NCI-H2171 (cell line): ENCODE measurements at regions not wholly inside any gene's neighbourhood (a gene's known extent, or its start where the extent isn't known, plus 50 kb on each side); places are given as distances from the start of the nearest gene placed in this dataset.

ENCODE experiments used
- DNase-seq: peaks from one replicate; lab custom pipeline; 2025; lab: John Stamatoyannopoulos, UW

DNA sequence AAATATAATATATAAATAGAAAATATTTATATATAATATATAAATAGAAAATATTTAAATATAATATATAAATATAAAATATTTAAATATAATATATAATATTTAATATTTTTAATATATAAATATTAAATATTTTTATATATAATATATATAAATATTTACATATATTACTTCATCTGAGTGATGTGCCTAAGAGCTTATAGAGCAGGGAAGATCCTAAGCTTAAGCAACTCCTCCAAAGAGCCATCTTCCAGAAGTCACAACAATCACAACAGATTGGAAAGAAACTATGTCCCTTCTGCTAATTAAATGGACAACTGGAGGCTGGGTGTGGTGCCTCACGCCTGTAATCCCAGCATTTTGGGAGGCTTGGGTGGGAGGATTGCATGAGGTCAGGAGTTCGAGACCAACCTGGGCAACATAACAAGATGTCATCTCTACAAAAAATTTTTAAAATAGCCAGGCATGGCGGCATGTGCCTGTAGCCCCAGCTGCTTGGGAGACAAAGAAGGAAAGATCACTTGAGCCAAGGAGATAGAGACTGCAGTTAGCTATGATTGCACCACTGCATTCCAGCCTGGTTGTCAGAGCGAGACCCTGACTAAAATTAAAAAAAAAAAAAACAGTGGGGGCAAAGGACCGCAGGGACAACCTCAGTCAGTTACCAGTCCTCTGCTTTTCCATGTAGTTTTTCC lies 198.7 kb downstream of the SKIDA1 start:
- no peak for DNase-seq

DNA sequence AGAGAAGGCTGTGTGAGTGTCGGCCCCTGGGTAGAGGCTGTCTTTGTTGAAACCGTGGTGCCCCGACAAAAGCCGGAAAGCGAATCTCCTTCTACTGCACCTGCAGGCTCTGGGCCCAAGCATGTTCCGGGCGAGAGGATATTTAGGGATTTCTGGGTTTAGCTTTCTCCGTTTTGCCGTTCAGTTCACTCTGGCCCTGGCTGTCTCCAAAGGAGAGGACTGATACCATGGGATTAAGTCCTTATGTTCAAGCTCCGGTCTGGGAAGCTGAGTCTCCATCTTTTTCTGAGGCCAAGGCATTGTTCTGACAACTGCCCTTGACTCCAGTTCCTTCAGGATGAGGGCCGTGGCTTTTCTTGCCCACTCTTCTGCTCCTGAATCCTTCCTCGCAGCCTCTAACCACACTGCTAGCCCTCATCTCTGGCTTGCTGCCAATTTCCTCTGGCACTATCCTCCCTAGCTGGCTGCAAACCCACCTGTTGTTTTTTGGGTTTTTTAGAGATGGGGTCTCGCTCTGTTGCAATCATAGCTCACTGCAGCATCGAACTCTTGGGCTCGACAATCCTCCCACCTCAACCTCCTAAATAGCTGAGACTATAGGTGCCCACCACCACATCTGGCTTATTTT lies 206.8 kb downstream of the SKIDA1 start:
- DNase-seq, result no peak

DNA sequence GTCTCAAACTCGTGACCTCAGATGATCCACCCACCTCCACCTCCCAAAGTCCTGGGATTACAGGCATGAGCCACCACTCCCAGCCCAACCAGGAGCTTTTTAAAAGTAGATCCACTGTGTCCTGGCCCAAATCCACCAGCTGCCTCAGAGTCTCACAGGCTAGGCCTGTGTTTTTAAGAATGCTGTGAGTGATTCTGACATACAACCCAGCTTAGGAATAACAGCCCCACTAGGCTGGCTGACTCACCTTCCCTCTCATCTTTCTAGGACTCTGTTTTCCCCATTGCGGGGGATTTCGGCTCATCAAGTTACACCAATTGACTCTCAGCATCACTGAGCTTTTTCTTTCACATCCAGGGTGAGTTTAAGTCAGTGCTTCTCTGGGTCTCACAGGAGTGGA lies 207.6 kb downstream of the SKIDA1 start:
- no peak for DNase-seq

DNA sequence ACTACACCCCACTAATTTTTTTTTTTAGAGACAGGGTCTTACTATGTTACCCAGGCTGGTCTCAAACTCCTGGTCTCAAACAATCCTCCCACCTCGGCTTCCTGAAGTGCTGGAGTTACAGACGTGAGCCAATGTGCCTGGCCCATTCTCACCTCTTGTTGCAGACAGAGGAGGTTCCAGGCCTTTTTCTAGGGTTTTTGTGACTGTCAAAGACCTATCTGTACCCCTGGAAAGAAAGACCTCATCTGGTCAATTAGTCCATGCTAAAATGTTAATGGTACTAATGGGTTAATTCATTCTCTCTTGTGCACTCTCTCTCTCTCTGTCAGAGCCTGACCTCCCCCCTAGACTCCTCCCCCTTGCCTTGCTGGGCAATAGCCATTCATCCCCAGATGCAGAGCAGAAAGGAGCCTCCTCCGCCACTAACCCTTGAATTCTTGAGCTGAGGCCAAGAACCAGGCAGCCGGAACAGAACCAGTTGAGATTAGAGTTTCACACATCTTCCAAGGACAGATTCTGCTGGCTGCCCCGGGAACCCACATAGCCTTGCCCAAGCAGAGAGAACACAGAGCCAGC lies 209.7 kb downstream of the SKIDA1 start:
- no peak for DNase-seq

- no peak for DNase-seq
These were observed 210.4 kb downstream of the SKIDA1 start for GRCh38 chr10:21314906-21315644.

GRCh38 chr10:21314111-21314626 lies 211.3 kb downstream of the SKIDA1 start:
- no peak for DNase-seq

DNA sequence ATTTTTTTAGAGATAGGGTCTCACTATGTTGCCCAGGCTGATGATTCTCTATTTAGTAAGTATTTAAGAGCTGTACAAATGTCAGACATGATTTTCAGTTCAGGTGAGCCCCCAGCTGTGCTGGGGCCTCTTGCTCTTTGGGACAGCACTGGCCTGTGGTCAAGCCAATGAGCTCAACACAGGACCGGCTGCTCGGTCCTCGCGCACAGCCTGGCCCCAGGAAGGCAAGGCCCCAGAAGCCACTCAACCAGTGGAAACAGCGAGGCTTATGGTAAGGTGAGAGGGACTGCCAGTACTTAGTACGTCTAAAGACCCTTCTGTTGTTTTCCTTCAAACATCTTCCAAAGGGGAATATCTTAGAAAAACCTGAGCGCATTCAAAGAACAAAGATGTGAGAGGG lies 211.8 kb downstream of the SKIDA1 start:
- no peak for DNase-seq

DNA sequence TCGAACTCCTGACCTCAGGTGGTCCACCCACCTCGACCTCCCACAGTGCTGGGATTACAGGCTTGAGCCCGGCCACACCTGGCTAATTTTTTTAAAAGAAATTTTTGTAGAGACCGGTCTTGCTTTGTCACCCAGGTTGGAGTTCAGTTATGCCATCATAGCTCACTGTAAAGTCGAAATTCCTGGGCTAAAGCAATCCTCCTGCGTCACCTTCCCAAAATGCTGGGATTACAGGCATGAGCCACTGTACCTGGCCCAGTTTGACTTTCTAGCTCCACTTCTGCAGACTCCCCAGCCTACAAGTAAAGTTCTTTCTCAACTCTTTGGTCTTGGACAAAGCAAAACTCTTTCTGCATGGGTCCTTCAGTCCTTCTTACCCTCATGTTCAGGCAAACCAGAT lies 214.1 kb downstream of the SKIDA1 start:
- DNase-seq, result no peak

GRCh38 chr10:21309427-21309826 lies 216.1 kb downstream of the SKIDA1 start:
- DNase-seq, result no peak

GRCh38 chr10:21308946-21309345 lies 216.5 kb downstream of the SKIDA1 start:
- no peak for DNase-seq

GRCh38 chr10:21308018-21308417 lies 217.5 kb downstream of the SKIDA1 start:
- no peak for DNase-seq

- no peak for DNase-seq
These were observed 220.9 kb downstream of the SKIDA1 start for GRCh38 chr10:21304608-21305007.

- no peak for DNase-seq
These were observed 221.3 kb downstream of the SKIDA1 start for GRCh38 chr10:21304198-21304597.

GRCh38 chr10:21300551-21300950 lies 224.9 kb downstream of the SKIDA1 start:
- DNase-seq, result no peak

- DNase-seq, result no peak
These were observed 226.2 kb downstream of the SKIDA1 start for GRCh38 chr10:21299330-21299729.

GRCh38 chr10:21298701-21299100 lies 226.8 kb downstream of the SKIDA1 start:
- no peak for DNase-seq

DNA sequence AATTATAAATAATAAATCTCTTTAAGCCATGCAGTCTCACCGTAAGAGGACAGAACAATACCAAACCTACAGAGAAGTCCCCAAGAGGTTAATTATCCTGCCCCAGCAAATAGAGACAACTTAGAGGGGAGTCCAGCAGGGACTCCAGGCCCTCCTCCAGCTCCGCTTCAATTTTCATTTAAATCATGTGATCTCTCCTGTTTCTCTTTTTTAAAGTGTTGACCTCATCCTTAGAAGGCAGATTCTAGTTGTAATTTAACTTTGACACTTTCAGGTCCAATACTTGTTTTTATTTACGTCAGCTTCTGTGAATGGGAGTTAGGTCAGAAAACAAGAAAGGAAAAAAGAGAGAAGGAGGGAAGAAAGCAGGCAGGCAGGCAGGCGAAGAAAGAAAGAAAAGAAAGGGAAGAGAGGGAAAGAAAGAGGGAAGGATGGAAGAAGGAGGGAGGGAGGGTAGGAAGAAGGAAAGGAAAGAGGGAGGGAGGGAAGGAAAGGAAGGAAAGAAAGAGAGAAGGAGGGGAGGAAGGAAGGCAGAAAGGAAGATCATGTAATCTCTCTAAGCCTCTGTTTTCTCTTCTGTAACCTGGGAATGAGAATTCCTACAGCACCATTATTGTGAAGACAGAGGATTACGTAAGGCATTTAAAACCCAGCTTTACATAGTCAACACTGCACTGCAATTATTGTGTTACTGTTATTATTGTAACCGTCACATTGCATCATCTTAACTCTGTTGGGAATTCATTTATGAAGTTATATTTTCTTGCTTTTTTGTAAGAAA lies 227.7 kb downstream of the SKIDA1 start:
- DNase-seq, result no peak

- DNase-seq, result no peak
These were observed 228.7 kb downstream of the SKIDA1 start for GRCh38 chr10:21296575-21297355.

DNA sequence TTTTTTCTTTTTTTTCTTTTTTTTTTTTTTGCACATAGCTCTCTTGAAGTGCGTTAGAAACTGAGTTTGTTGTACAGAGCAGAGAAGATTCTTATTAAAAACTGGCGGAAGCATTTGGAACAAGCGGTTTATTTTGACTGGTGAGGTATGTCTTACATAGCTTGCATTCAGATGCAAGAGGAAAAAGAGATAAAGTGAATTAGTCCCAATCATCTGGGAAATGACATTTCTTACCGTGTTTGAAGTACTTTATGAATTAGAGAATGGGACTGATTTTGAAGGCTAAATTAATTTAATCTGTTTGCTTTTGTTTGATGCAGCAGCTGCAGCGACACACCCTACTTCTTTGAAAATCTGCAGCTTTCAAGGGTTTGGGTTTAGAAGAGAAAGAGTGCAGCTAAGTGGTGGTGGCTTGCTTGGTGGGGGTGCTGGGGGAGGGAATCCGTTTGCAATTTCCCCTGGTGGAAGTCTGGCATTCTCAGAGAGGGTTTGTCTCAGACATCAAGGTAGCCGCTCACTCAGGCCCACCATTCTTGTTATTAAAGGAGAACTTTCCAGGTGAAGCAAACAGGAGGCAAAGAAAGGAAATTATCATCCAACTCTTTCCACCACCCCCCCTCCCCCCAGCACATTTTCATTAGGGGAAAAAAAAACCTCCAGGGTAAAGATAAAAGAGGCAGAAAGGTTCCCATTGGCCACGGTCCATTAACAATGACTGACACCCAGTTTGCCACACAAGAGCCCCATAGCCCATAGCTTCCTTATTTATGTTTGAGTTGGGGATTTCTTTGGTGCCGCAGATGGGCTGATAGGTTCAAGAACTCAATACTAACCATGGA lies 231.7 kb downstream of the SKIDA1 start:
- DNase-seq, result no peak
